OCI-LY1 (cell line): ENCODE measurements at regions not wholly inside any gene's neighbourhood (a gene's known extent, or its start where the extent isn't known, plus 50 kb on each side); places are given as distances from the start of the nearest gene placed in this dataset.

Experiments used
- H2AFZ ChIP-seq: fragments of 200-600 bp; sonication (generic), shearing (Covaris generic); 2 replicates; pipeline ENCODE4 v1.6.0; 2014; ENCODE audit warnings: antibody characterized with exemption, mild to moderate bottlenecking, low read length
- H3F3A ChIP-seq: fragments of 200-600 bp; sonication (generic), shearing (Covaris generic); 2 replicates; pipeline ENCODE4 v1.6.0; 2014; ENCODE audit warnings: mild to moderate bottlenecking, antibody characterized with exemption, low read length, moderate library complexity; ENCODE audit not compliant: insufficient read depth
- H3K27ac ChIP-seq: fragments of 200-600 bp; sonication (generic); 2 replicates; pipeline ENCODE4 v1.5.1; 2014; ENCODE audit warnings: low read length, mixed run types, mild to moderate bottlenecking, low read depth; ENCODE audit not compliant: poor library complexity, severe bottlenecking
- H3K27me3 ChIP-seq: fragments of 200-600 bp; sonication (generic); 2 replicates; pipeline ENCODE4 v1.6.0; 2014; ENCODE audit warnings: antibody characterized with exemption, mild to moderate bottlenecking, low read length, moderate library complexity; ENCODE audit not compliant: insufficient read depth
- H3K36me3 ChIP-seq: fragments of 200-600 bp; sonication (generic); 2 replicates; pipeline ENCODE4 v1.6.1; 2014; ENCODE audit warnings: mild to moderate bottlenecking, antibody characterized with exemption, low read length, moderate library complexity, mixed read lengths; ENCODE audit not compliant: insufficient read depth
- H3K4me1 ChIP-seq: fragments of 200-600 bp; sonication (generic); 2 replicates; pipeline ENCODE4 v1.5.1; 2014; ENCODE audit warnings: mild to moderate bottlenecking, low read length, moderate library complexity; ENCODE audit not compliant: insufficient read depth, severe bottlenecking
- H3K4me2 ChIP-seq: fragments of 200-600 bp; sonication (generic), shearing (Covaris generic); 2 replicates; pipeline ENCODE4 v1.6.1; 2014; ENCODE audit warnings: low read length
- H3K4me3 ChIP-seq: fragments of 200-600 bp; sonication (generic); 2 replicates; pipeline ENCODE4 v1.5.1; 2014; ENCODE audit warnings: low read length, low read depth, mild to moderate bottlenecking, mixed read lengths; ENCODE audit not compliant: poor library complexity, severe bottlenecking
- H3K79me2 ChIP-seq: fragments of 200-600 bp; shearing (Covaris generic); 2 replicates; pipeline ENCODE4 v1.6.1; 2016; ENCODE audit warnings: mixed run types, low read length, mixed read lengths; ENCODE audit not compliant: insufficient read depth
- H3K9ac ChIP-seq: fragments of 200-600 bp; sonication (generic), shearing (Covaris generic); 2 replicates; pipeline ENCODE4 v1.6.1; 2014; ENCODE audit warnings: mild to moderate bottlenecking, low read length, mixed read lengths
- H3K9me2 ChIP-seq: fragments of 200-600 bp; sonication (generic), shearing (Covaris generic); 2 replicates; pipeline ENCODE4 v1.6.1; 2014; ENCODE audit warnings: low read depth, mild to moderate bottlenecking, low read length, mixed read lengths
- H3K9me3 ChIP-seq: fragments of 200-600 bp; shearing (Covaris generic); 2 replicates; pipeline ENCODE4 v1.6.1; 2014; ENCODE audit warnings: low read length, mixed read lengths
- H4K20me1 ChIP-seq: fragments of 200-600 bp; sonication (generic), shearing (Covaris generic); 2 replicates; pipeline ENCODE4 v1.6.0; 2016; ENCODE audit warnings: mild to moderate bottlenecking, low read length; ENCODE audit not compliant: insufficient read depth
- EZH2 ChIP-seq: fragments of 200-600 bp; sonication (generic), shearing (Covaris generic); IDR thresholded peaks from 2 replicates; pipeline ENCODE4 v1.8.0; 2017; ENCODE audit warnings: borderline replicate concordance, mixed run types, mild to moderate bottlenecking, antibody characterized with exemption, low read length, moderate library complexity, mixed read lengths
- TF ChIP-seq, protein P1 (sequence below): fragments of 200-600 bp; sonication (generic), shearing (Covaris generic); IDR thresholded peaks from 2 replicates; pipeline ENCODE4 v1.5.1; 2017; ENCODE audit warnings: mild to moderate bottlenecking, antibody characterized with exemption, low read length, moderate library complexity, mixed read lengths

DNA sequence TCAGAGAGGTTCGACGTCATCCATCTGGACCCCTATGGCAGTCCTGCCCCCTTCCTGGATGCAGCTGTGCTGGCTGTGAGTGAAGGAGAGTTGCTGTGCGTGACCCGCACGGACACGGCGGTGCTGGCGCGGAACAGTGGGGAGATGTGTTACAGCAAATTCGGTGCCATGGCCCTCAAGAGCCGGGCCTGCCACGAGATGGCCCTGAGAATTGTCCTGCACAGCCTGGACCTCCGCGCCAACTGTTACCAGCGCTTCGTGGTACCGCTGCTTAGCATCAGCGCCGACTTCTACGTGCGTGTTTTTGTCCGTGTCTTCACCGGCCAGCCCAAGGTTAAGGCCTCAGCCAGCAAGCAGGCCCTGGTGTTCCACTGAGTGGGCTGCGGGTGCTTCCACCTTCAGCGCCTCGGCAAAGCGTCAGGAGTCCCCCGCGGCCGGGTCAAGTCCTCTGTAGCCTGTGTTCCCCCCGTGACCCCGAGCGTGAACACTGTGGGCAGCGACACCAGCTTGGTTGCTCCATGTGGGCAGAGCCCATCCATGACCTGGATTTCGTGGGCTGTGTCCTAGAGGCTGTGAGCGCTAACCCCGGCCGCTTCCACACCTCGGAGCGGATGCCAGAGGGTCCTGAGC lies 186.7 kb upstream of the SLITRK2 start:
- Histone ChIP-seq H3K4me1 (no peaks in the 10 kb centered on the region), H3K4me3 (no peak overlapping the region), H3K4me2 (no peak overlapping the region), H3K79me2 (no peaks in the 10 kb centered on the region), H3K27ac (no peak overlapping the region), H3K9ac (no peak overlapping the region), H3K36me3 (no peaks in the 10 kb centered on the region), H4K20me1 (no peaks in the 10 kb centered on the region), H3K27me3 (no peaks in the 10 kb centered on the region), H2AFZ (no peak overlapping the region), H3K9me2 (no peaks in the 10 kb centered on the region), H3K9me3 (no peaks in the 10 kb centered on the region), H3F3A (no peaks in the 10 kb centered on the region)
- TF ChIP-seq EZH2, result no peak
- TF ChIP-seq, protein P1, sequence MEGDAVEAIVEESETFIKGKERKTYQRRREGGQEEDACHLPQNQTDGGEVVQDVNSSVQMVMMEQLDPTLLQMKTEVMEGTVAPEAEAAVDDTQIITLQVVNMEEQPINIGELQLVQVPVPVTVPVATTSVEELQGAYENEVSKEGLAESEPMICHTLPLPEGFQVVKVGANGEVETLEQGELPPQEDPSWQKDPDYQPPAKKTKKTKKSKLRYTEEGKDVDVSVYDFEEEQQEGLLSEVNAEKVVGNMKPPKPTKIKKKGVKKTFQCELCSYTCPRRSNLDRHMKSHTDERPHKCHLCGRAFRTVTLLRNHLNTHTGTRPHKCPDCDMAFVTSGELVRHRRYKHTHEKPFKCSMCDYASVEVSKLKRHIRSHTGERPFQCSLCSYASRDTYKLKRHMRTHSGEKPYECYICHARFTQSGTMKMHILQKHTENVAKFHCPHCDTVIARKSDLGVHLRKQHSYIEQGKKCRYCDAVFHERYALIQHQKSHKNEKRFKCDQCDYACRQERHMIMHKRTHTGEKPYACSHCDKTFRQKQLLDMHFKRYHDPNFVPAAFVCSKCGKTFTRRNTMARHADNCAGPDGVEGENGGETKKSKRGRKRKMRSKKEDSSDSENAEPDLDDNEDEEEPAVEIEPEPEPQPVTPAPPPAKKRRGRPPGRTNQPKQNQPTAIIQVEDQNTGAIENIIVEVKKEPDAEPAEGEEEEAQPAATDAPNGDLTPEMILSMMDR, result no peak

DNA sequence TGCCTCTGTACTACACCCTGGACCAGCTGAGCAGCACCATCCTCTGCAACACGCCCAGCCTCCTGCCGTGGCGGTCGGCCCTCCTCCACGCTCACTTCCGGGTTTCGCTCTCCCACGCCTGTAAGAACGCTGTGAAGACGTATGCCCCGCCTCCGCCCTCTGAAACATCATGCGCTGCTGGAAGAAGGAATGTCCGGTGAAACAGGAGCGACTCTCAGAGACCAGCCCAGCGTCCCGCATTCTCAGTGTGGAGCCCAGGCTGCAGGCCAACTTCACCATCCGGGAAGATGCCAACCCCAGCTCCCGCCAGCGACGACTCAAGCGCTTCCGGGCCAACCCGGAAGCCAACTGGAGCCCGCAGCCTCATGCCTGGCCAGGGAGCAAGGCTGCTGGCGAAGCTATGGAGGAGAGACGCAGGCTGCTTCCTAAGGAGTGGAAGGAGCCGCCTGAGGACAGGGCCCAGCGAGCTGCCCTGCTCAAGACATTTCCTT lies 186.1 kb upstream of the SLITRK2 start:
- Histone ChIP-seq H3K9me2 (no peaks in the 10 kb centered on the region), H3K4me2 (no peak overlapping the region), H3K27ac (no peak overlapping the region), H3K9ac (no peak overlapping the region), H3F3A (no peaks in the 10 kb centered on the region), H2AFZ (no peak overlapping the region), H3K4me1 (no peaks in the 10 kb centered on the region), H3K36me3 (no peaks in the 10 kb centered on the region), H3K79me2 (no peaks in the 10 kb centered on the region), H4K20me1 (no peaks in the 10 kb centered on the region), H3K27me3 (no peaks in the 10 kb centered on the region), H3K4me3 (no peak overlapping the region), H3K9me3 (no peaks in the 10 kb centered on the region)
- TF ChIP-seq EZH2, result no peak
- TF ChIP-seq, protein P1, result no peak

DNA sequence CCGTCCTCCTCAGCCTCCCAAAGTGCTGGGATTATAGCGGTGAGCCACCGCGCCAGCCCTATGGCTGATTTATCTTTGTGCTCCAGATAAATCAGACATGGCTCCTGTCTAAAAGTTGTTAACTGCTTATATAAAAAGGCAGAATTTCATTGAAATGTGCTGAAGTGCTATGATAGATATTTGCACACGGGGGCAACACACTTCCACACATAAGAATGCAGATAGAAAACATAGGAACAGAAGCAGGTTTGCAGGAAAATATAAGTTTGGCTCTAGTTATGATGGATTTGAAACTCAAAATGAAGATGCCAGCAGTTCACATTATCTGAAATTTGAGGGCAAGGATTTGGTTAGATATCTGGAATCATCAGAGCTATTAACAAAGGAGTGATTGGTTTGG lies 163.1 kb upstream of the SLITRK2 start:
- no peaks in the 10 kb centered on the region for H3K79me2 ChIP-seq
- no peaks in the 10 kb centered on the region for H3K4me1 ChIP-seq
- no peaks in the 10 kb centered on the region for H3F3A ChIP-seq
- no peaks in the 10 kb centered on the region for H3K9me3 ChIP-seq
- H4K20me1 ChIP-seq, result no peaks in the 10 kb centered on the region
- no peaks in the 10 kb centered on the region for H3K27me3 ChIP-seq
- H2AFZ ChIP-seq, result no peak overlapping the region
- no peaks in the 10 kb centered on the region for H3K9me2 ChIP-seq
- H3K27ac ChIP-seq, result no peak overlapping the region
- H3K4me3 ChIP-seq, result no peak overlapping the region
- H3K9ac ChIP-seq, result no peak overlapping the region
- TF ChIP-seq EZH2, result no peak
- TF ChIP-seq, protein P1, result no peak
- no peak overlapping the region for H3K4me2 ChIP-seq
- no peaks in the 10 kb centered on the region for H3K36me3 ChIP-seq
